ENCODE measurements at regions not wholly inside any gene's neighbourhood (a gene's known extent, or its start where the extent isn't known, plus 50 kb on each side); places are given as distances from the start of the nearest gene placed in this dataset.
"Not testable (repeated sequence)": the region's sequence is repeated elsewhere in the genome, so short reads cannot be mapped to it uniquely, and the experiment has no call there.

GRCh38 chr5:130642461-130642860, 522.6 kb downstream of the HINT1 start:
- H3K4me3 ChIP-seq (ENCODE audit: low read depth, low read length), result no peak overlapping the region
- no peaks in the 10 kb centered on the region for H3K4me1 ChIP-seq
- DNase-seq, result no peak
- H3K27me3 ChIP-seq, result no peaks in the 10 kb centered on the region
- H3K36me3 ChIP-seq, result no peaks in the 10 kb centered on the region
- TF ChIP-seq CTCF (IDR thresholded peaks at IDR 0.05; ENCODE audit: low read depth, low read length), result no peak
- H3K9me3 ChIP-seq, result no peaks in the 10 kb centered on the region

- no peak for DNase-seq
- Histone ChIP-seq H3K4me1 (no peaks in the 10 kb centered on the region), H3K36me3 (no peaks in the 10 kb centered on the region), H3K4me3 (ENCODE audit: low read depth, low read length) (no peak overlapping the region), H3K27me3 (no peaks in the 10 kb centered on the region), H3K9me3 (no peaks in the 10 kb centered on the region)
- no peak for TF ChIP-seq CTCF (IDR thresholded peaks at IDR 0.05; ENCODE audit: low read depth, low read length)
Measured at GRCh38 chr5:130627145-130627544, 537.9 kb downstream of the HINT1 start.

- no peak overlapping the region for H3K4me3 ChIP-seq (ENCODE audit: low read depth, low read length)
- no peaks in the 10 kb centered on the region for H3K36me3 ChIP-seq
- no peak for DNase-seq
- H3K4me1 ChIP-seq, result no peaks in the 10 kb centered on the region
- TF ChIP-seq CTCF (IDR thresholded peaks at IDR 0.05; ENCODE audit: low read depth, low read length), result no peak
- H3K9me3 ChIP-seq, result no peaks in the 10 kb centered on the region
- no peaks in the 10 kb centered on the region for H3K27me3 ChIP-seq
Measured at GRCh38 chr5:130624805-130625204, 540.3 kb downstream of the HINT1 start.

- no peak for DNase-seq
- Histone ChIP-seq H3K4me3 (ENCODE audit: low read depth, low read length) (no peak overlapping the region), H3K4me1 (no peaks in the 10 kb centered on the region), H3K27me3 (no peaks in the 10 kb centered on the region), H3K9me3 (no peaks in the 10 kb centered on the region), H3K36me3 (no peaks in the 10 kb centered on the region)
- no peak for TF ChIP-seq CTCF (IDR thresholded peaks at IDR 0.05; ENCODE audit: low read depth, low read length)
Measured at GRCh38 chr5:130616161-130616560, 548.9 kb downstream of the HINT1 start.

GRCh38 chr5:130605234-130605633, 559.8 kb downstream of the HINT1 start:
- no peak for TF ChIP-seq CTCF (IDR thresholded peaks at IDR 0.05; ENCODE audit: low read depth, low read length)

GRCh38 chr5:130596647-130597046, 568.4 kb downstream of the HINT1 start:
- not testable (repeated sequence) for H3K4me3 ChIP-seq (ENCODE audit: low read depth, low read length); H3K27me3 ChIP-seq; H3K9me3 ChIP-seq; H3K4me1 ChIP-seq; DNase-seq; H3K36me3 ChIP-seq

More at GRCh38 chr5:130605234-130605633, 559.8 kb downstream of the HINT1 start:
- no peaks in the 10 kb centered on the region for H3K27me3 ChIP-seq
- no peaks in the 10 kb centered on the region for H3K36me3 ChIP-seq
- no peaks in the 10 kb centered on the region for H3K4me1 ChIP-seq
- H3K9me3 ChIP-seq, result no peaks in the 10 kb centered on the region
- H3K4me3 ChIP-seq (ENCODE audit: low read depth, low read length), result no peak overlapping the region
- DNase-seq, result no peak

GRCh38 chr5:130580264-130580663, 584.8 kb downstream of the HINT1 start:
- H3K36me3 ChIP-seq, result no peaks in the 10 kb centered on the region
- TF ChIP-seq CTCF (IDR thresholded peaks at IDR 0.05; ENCODE audit: low read depth, low read length), result no peak
- H3K4me3 ChIP-seq (ENCODE audit: low read depth, low read length), result no peak overlapping the region
- H3K27me3 ChIP-seq, result no peaks in the 10 kb centered on the region
- no peaks in the 10 kb centered on the region for H3K9me3 ChIP-seq
- DNase-seq, result no peak
- H3K4me1 ChIP-seq, result no peaks in the 10 kb centered on the region

All from BE2C (cell line).